ENCODE measurements at regions not wholly inside any gene's neighbourhood (a gene's known extent, or its start where the extent isn't known, plus 50 kb on each side); places are given as distances from the start of the nearest gene placed in this dataset.
"Not testable (repeated sequence)": the region's sequence is repeated elsewhere in the genome, so short reads cannot be mapped to it uniquely, and the experiment has no call there.

DNA sequence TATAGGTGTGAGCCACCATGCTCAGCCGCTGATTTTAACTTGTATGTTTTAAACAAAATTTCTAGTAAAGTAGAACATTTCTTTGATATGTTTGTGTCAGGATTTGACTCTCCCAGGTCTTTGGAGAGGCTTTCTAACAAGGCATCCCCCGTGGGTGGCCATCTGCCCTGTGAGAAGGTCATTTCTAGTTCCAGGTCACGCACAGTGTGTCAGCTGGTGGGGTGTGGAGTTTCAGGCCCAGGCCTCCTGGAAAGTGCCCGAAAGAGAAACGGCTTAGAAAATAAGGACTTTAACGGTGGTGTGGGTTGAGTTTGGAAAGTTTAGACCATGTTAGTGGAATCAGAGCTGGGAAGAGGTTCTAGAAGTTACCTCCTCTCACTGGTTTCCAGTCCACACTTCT lies 61.0 kb downstream of the SPDYE17 start:
- not testable (repeated sequence) for DNase-seq

DNA sequence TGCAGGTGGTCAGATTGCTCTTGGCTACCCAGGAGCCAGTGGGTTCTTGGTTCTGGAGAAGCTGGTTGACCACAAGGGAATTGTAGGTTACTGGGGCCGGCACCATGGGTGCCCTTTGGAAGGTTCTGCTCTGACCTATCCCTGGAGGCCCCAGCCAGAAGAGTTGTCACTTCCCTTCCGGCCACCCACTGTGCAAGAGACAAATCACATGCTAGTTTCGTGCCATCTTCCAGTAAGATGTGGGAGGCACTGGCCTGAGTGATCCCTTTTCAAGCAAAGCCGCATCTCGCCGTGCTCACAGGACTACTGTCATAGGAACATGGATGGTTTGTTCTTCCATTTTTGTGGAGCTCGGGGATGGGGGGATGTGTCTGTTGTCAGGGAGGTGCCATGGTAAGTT lies 62.3 kb downstream of the SPDYE17 start:
- not testable (repeated sequence) for DNase-seq

DNA sequence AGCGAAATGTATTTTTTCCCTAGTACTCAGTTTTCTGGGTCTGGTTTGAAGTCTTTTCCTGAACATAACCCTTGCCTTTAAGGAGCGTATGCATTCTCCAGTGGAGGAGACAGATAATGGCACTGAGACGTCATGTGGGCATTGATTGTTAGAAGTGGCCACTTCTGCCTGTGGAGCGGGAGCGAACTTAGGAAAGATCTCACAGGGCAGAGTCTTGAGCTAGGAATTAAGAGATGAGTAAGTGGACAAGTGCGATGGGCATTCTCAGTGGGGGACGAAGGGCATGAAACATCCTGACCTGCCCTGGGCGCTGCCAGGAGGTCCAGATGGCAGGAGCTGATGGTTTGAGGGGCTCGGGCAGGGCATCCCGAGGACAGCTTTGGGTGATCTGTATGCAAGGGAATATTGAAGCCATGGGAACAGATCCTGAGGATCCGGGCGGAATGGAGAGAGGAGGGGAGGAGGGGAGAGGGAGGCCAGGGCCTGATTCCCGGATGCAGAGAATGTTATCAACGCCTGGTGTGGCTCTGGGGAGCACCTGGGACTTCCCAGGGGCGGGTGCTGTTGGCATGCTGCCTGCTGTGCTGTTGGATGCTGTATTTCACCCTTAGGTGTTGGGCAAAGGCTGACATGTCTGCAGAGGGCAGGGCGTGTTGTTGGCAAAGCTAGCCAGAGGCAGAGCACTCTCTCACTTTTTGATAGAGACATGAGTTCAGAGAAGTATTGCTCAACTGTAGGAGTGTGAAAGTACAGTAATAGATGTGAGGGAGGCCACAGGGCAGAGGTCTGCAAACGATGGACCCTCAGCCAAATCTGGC lies 66.2 kb downstream of the SPDYE17 start:
- DNase-seq: not testable (repeated sequence)

DNA sequence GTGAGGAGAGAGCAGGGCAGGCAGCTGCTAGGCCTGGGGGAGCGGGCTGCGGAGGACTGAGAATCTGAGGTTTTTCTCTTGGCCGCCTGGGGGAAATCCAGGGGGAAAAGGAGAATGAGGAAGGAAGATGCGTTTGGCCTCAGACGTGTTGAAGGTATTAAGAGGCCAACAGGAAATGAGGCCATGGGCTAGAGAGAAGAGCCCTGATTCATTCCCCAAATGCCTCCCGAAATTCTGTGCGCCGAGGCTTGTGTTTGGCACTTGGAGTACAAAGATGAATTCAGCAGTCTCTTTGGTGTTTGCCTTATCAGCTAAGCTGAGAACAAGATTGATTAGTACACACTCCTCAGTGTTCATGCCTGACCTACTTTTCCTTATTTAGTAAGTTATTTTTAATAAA lies 68.1 kb downstream of the SPDYE17 start:
- DNase-seq: not testable (repeated sequence)

DNA sequence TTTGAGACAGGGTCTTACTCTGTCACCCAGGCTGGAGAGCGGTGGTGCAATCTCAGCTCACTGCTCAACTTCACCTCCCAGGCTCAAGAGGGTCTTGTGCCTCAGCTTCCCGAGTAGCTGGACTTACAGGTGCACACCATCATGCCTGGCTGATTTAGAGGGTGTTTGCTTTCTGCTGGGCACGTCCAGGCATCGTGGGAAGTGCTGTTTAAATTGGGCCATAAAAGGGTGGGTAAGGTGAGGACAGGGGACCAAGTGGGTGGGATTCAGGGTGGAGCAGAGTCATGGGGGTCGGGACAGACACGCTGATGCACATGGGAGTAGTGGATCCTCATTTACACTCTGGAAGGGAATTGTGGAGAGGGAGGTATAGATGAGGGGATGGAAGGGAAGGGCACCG lies 69.1 kb downstream of the SPDYE17 start:
- not testable (repeated sequence) for DNase-seq

DNA sequence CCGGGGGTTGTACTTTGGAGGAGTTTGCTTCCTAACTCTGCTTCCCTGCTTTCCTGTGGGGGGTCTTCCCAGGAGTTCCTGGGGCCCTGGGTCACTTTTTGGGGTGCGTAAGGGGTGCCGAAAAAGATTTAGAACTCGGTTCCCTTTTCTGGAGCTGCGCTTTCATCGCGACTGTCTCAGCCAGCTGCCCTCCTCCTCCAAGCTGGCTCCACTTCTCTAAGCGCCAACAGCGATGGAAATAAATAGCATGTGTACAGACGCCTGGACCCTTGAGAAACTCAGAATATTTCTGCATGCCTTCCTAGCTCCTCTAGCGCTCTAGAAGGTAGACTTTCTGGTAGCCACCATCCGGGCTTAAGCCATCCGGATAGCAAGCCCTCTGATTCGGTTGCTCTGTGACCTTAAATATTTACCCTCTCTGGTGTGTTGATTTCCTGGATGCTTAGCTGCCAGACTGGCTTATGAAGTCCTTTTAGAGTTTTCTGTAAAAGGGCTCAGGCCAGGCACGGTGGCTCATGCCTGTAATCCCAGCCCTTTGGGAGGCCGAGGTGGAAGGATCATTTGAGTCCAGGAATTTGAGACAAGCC lies 71.7 kb downstream of the SPDYE17 start:
- DNase-seq: not testable (repeated sequence)

DNA sequence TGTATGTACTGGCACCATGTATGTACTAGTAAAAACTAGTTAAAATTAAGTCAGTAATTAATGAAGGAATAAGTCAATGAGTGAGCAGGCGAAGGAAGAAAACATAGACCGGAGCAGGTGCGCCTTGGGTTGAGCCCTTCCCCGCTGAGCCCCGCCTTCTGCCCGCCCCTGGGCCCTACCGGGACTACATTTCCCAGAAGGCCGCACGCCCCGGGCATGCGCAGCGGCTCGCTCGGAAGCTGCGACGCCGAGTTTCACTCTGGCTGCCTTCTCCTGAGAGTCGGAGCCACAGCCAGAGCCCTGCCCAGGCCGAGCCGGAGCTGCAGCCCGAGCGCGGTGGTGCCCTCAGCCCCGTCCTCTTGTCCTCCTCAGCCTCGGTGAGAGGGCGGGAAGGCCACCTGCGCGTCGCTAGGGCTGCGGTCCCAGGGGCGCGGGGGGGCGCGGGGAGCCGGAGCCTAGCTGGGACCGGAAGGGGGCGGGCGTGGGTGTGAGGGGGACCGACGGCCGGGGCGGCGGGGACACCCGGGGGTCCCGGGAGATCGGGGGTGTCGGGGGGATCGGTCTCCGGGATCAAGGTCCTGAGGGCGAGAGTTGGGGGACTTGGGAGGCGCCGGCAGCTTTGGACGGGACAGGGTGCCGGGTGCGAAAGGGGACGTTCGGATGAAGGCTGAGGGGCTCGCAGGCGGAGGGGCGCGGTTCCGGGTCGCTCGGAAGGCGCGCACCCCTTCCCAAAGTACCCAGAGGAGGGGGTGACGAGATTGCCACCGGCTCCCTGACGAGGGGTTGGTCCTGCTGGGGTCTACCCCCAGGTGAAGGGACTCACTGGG lies 72.4 kb downstream of the SPDYE17 start:
- DNase-seq: not testable (repeated sequence)

DNA sequence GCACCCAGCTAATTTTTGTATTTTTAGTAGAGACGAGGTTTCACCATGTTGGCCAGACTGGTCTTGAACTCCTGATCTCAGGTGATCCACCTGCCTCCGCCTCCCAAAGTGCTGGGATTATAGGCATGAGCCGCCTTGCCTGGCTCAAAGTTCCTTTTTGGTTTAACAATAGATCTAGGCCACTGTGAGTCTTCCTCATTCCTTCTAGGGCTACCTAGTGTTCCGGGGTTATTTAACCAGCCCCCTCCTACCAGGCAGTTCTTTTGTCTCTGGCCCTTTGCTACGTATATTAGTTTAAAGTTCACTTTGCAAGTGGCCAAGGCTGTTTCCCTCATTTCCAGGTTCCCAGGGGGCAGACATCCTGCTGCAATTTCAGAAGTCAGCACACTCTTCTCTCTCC lies 75.6 kb downstream of the SPDYE17 start:
- not testable (repeated sequence) for DNase-seq

DNA sequence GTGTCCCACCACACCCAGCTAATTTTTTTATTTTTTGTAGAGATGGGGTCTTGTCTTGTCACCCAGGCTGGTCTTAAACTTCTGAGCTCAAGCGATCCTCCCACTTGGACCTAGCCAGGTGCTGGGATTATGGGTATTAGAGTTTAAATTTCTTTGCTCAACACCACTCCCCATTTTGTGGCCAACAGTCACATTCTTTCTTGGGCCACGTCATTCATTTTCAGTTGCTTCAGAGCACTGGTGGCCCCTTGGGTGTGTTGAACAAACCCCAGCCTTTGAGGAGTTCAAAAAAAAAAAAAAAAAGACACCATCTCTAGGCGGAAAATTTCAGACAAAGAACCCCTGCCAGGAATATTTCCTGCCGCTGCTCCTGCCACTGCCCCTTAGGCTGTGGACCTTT lies 77.0 kb downstream of the SPDYE17 start:
- DNase-seq: not testable (repeated sequence)

DNA sequence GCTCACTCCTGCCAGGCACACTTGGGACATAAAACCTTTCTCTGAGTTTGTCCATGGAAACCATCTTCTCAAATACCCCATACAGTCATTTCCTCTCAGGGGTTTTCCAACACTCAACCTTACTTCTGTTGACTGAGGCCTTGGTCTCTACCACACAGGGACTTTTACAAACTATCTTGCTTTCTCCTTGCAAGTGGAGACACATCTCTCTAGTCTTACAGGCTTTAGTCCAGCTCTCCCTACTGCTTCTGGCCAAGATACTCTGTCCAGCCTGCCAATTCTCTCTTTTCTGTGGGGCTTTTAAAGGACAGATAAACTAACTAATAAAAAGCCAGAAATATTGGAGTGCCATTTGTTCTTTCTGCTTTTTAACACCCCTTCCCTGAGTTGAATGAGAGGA lies 87.6 kb downstream of the SPDYE17 start:
- not testable (repeated sequence) for DNase-seq

DNA sequence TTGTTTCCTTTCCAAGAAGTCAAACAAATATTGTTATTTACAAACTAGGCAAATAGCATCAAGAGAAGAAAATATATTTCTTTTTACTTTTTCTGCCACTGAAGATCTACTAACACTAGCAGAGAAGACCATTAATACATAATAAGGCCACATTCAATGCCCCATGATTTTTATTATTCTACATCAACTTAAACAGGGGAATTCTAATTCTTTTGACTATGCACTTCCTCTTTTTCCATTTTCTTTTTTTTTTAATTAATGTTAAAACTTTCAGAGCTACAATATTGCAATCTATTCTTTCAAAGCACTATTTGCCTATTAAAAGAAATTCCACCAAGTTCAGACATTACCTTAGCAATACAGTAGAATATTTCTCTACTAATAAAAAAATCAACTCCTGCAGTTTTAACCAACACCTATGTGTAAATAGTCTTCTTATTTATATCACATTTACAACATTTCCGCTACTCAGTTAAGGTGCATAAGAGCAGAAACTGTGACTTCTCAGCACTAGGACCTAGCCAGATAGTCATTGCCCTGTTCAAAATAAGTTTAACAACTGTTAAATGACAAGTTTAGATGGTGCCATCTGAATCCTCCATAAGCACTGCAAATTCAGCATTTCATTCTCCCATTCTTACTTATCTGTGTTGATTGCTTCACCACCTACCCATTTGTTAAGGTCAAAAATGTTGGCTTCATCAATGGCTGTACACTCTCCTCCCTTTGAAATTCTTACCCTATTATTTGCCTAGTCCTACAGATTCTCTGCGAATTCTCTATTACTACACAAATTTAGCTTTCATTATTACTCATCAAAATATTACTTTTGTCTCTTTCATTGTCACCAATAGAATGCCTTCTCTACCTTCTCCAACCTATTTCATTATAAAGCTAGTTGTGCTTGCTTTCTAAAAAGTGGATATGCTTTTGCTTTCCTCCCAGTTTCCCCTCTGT lies 90.1 kb downstream of the SPDYE17 start:
- not testable (repeated sequence) for DNase-seq

DNA sequence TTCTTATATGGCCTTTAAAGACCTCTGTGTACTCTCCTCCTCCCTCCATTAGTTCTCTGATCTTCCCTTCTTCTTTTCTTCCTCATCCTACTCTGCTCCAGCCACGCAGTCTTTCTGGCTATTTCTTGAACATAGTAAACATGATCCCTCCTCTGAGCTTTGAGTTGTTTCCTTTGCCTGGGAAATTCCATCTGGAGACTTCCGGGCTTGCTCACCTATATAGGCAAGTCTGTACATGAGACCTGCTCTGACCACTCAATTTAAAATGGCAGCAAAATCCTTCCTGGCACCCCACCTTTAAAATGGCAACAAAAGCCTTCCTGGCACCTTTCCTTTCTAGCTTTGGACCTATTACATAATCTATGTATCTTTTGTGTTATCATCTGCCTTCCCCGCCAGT lies 94.4 kb downstream of the SPDYE17 start:
- DNase-seq: not testable (repeated sequence)

DNA sequence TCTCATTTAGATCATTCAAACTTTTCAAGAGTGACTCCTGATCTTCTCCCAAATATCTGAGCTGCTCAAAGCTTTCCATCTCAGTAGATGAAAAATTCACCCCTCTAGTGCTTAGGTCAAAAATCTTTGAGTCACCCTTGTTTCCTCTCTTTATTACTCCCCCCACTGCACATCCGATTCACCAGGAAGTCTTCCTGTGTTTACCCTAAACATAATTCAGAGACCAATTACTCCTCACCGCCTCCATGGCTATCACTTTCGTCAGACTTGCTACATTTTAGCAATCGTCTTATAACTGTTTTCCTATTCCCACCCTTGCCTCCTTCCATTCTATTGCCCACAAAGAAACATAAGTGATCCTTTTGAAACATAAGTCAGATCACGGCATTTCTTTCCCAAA lies 94.8 kb downstream of the SPDYE17 start:
- not testable (repeated sequence) for DNase-seq

DNA sequence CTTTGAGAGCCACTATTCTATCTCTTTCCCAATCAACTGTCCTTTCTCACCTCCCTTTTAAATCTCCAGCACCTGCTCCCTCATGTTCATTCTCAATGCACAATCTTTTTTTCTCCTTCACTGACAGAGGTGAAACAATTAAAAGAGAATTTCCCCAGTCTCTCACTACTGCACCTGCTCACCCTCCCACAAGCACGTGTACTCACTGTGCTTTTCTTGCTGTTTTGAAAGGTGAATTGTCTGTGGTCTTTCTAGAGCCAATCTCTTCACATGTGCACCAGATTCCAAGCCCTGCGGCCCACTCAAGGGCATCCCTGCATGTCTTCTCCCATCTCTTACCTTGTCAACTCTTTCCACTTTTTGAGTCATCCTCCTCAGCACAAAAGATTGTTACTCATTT lies 95.8 kb downstream of the SPDYE17 start:
- DNase-seq: not testable (repeated sequence)

DNA sequence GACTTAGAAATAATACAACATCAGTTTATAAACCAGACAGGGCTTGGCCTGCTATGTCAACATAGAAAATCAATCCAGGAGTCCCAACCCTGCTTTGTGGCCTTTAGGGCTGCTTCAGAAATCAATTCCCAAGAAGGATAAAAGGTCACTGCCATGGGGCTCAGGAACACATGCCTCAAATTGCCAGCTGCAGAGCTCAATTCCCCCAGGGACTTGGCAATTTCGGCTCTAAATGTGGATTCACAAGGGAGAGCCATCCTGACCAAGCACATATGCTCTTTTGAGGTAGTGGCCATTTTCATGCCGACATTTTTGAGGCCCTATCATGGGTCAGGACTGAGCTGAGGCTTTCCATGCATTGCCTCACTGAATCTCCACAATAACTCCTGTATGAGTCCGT lies 97.5 kb downstream of the SPDYE17 start:
- not testable (repeated sequence) for DNase-seq

DNA sequence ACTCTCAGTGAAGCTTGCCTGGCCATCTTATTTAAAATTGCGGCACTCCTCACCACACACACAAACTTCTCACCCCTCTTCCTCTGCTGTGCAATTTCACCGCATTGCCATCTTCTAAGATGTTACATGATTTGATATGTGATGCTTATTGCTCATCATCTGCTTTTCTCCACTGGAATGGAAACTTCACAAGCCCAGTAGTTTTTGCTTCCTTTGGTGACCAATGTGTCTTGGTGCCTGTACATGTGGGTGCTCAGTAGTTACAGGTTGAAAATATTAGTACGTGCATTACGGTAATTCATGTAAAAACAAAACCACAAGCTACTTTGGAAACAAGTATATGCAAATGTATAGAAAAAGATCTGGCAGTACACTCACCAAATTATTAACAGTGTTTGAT lies 99.2 kb downstream of the SPDYE17 start:
- DNase-seq: not testable (repeated sequence)

DNA sequence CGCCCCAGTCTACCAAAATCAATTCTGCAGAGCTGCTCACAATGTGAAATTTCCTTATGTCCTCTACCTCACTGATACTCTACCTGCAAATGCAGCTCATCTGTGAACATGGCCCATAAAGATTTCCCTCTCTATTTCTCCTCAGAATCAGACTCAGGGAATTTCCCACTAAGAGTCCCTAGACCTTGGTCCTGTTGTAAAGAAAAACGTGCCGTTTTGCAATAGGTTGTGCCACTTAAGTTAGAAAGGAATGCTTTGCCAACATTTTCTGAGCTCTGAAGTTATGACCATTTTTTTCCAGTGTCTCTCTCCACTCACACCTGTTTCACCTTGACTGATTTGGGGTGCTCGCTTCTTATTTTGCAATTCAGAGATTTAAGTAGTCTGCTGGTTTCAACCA lies 100.7 kb downstream of the SPDYE17 start:
- not testable (repeated sequence) for DNase-seq

DNA sequence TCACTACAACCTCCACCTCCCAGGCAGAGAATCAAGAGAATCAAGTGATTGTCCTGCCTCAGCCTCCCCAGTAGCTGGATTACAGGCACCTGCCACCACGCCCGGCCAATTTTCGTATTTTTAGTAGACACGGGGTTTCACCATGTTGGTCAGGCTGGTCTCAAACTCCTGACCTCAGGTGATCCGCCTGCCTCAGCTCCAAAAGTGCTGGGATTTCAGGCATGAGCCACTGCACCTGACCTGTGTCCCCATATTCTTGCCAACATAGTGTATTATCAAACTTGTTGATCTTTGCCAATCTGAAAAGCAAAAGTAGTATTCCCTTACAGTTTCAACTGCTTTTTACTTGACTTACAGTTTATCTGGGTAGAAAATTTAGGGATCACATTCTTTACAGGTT lies 101.7 kb downstream of the SPDYE17 start:
- not testable (repeated sequence) for DNase-seq

DNA sequence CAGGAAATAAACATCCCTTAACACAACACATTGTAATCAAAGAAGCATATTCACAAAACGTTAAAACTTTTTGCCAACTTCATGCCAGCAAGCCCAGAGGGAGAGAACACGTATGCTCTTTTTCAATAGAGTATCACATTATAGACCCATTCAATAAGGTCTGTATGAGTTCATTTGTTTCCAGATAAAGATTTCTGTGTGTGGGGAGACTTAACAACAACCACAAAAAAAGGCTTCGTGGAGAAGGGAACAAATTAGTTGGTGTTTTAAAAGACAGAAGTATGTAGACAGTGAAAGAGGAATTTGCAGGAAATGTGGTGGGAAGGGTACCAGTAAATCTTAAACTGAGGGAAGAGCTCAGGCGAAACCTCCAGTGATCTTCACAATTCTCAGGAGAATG lies 103.4 kb downstream of the SPDYE17 start:
- DNase-seq: not testable (repeated sequence)

DNA sequence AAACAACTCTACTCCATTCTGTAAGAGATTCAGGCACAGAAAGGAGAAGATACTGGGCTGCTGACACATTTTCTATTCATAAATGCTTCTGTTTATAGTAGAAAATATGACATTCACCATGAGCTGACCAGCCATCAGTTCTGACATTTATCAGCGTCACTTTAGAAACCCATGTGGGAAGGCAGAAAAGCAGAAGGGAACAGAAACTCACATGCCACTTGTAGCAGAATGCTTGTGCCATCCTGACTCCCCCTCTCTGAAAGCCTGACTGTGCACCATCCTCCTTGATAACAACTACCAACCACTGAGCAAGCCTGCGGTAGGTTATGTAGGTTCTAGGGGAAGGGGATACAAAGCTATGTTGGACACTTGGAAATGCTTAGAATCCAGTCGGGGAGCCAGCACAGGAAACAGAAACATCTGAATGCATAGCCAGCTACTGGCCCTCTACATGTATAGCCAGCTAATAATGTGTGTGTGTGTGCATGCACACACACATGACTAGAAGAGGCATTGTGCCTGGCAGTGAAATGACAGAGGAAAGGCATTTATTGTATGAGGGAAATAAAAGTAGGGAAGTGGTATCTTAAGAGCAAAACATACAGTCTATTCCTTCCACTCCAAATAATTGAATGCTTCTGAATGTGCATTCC lies 104.3 kb downstream of the SPDYE17 start:
- DNase-seq: not testable (repeated sequence)

DNA sequence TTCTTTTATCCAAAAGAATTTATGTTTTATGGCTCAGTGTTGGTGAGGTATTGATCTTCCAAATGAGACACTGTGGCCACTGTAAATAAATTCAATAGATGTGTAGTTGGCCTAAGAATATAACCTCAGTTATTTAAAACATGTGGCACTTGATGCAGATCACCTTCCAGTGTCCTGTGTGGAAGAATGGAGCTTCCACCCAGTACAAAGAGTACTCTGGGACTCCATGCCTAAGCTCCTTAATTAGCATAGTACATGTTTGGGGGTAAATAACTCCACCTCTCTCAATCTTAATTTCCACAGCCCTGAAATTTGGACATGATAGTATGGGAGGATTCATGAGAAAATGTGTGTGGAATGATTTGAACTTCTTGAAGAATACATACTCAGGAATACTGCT lies 105.7 kb downstream of the SPDYE17 start:
- DNase-seq: not testable (repeated sequence)

DNA sequence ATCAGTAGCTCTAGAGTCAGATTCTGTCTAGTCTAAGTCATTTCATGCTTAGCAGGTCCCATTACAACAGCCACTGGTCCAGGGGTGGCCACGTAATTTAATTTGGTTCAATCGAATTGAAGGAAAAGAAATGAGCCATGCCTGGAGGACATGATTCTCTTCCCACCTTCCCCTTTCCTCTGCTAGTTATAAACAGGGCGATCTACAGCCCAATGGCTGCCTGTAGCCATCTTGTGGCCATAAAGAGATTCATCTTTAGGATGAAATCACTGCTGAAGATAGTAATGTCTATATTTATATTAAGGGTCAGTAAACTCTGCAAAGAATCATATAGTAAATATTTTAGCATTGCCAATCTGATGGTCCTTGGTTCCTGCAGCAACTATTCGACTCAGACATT lies 107.4 kb downstream of the SPDYE17 start:
- DNase-seq: not testable (repeated sequence)
